HepG2 (cell line): ENCODE measurements at regions not wholly inside any gene's neighbourhood (a gene's known extent, or its start where the extent isn't known, plus 50 kb on each side); places are given as distances from the start of the nearest gene placed in this dataset.

Source experiments
- ATAC-seq: fragments of 200-7000 bp; cut with Tn5 transposase; 3 replicates; pipeline ENCODE4 v1.9.1; 2020; ENCODE audit warnings: mild to moderate bottlenecking, moderate library complexity
- BruUV-seq: library from RNA; stranded (reverse); fragments of 400-500 nt; replicated peaks from 2 replicates; lab custom pipeline; 2021; lab: Mats Ljungman, UMichigan
- CTCF ChIA-PET: fragments of 300-600 bp; formaldehyde crosslinking; extraction: SDS; loops from one replicate; lab custom pipeline; 2021; ENCODE audit warnings: low total read pairs, inconsistent platforms, low intra/inter-chr PET ratio; lab: Yijun Ruan, JAX
- POLR2A ChIA-PET: fragments of 350-600 bp; sonication (Branson Sonifier 250); formaldehyde crosslinking; loops from one replicate; lab custom pipeline; 2020; ENCODE audit warnings: antibody characterized with exemption, inconsistent platforms; lab: Yijun Ruan, JAX
- DNase-seq: peaks from one replicate; pipeline ENCODE4 v3.0.0-alpha.2; 2015; ENCODE audit warnings: low spot score
- FAIRE-seq: peaks from 3 replicates; lab custom pipeline; 2011; peaks lifted over from hg19 to GRCh38; lab: Jason Lieb, UNC
- H2AFZ ChIP-seq: one replicate; pipeline ENCODE4 v1.6.1; 2011; ENCODE audit warnings: low read length, inconsistent platforms
- H3K27ac ChIP-seq: fragments of 300-600 bp; 3 replicates; pipeline ENCODE4 v1.8.0; 2011; ENCODE audit warnings: mixed run types, mild to moderate bottlenecking, mixed read lengths, low read length, inconsistent platforms; ENCODE audit not compliant: insufficient read depth; ENCODE audit errors: extremely low read length
- H3K27me3 ChIP-seq, 2 experiments: fragments of 200-600 bp in 1 of 2; 2 replicates in 1 of 2; 3 replicates in 1 of 2; pipeline versions ENCODE4 v1.6.0 to v1.8.0; 2011; ENCODE audit warnings: low read length in 2 of 2, mild to moderate bottlenecking in 2 of 2, moderate library complexity in 2 of 2, inconsistent platforms in 1 of 2; ENCODE audit not compliant: insufficient read depth in 2 of 2, control insufficient read depth in 1 of 2
- H3K36me3 ChIP-seq, 2 experiments: fragments of 200-600 bp in 1 of 2; replicated peaks in 1 of 2; 2 replicates in 1 of 2; 3 replicates in 1 of 2; pipeline versions ENCODE4 v1.5.1 to v1.8.0; 2011; ENCODE audit warnings: low read length in 2 of 2, inconsistent platforms in 1 of 2; ENCODE audit not compliant: insufficient read depth in 2 of 2, control insufficient read depth in 1 of 2
- H3K4me1 ChIP-seq: 2 replicates; pipeline ENCODE4 v1.5.1; 2012; ENCODE audit warnings: low read length, inconsistent platforms; ENCODE audit not compliant: insufficient read depth
- H3K4me2 ChIP-seq: 2 replicates; pipeline ENCODE4 v1.6.0; 2011; ENCODE audit warnings: low read depth, low read length, inconsistent platforms
- H3K4me3 ChIP-seq, 3 experiments: fragments of 200-600 bp in 1 of 3; sonication (generic), shearing (Covaris generic) in 1 of 3; replicated peaks in 1 of 3; 2 replicates each; pipeline ENCODE4 v1.5.1; 2011 to 2016; ENCODE audit warnings: low read length in 3 of 3, inconsistent platforms in 2 of 3, low read depth in 2 of 3, mild to moderate bottlenecking in 2 of 3, control low read depth in 1 of 3, mixed read lengths in 1 of 3; ENCODE audit not compliant: insufficient read depth in 1 of 3
- H3K79me2 ChIP-seq: one replicate; pipeline ENCODE4 v1.6.1; 2011; ENCODE audit warnings: low read length, inconsistent platforms; ENCODE audit not compliant: insufficient read depth
- H3K9ac ChIP-seq: 2 replicates; pipeline ENCODE4 v1.6.0; 2011; ENCODE audit warnings: mild to moderate bottlenecking, low read depth, low read length, inconsistent platforms; ENCODE audit not compliant: insufficient read depth
- H3K9me3 ChIP-seq: 2 replicates; pipeline ENCODE4 v1.5.1; 2012; ENCODE audit warnings: mild to moderate bottlenecking, low read length
- H4K20me1 ChIP-seq: 2 replicates; pipeline ENCODE4 v1.6.0; 2011; ENCODE audit warnings: inconsistent platforms, mild to moderate bottlenecking, low read length, moderate library complexity; ENCODE audit not compliant: insufficient read depth
- AFF4 ChIP-seq: sonication (generic); formaldehyde crosslinking; IDR thresholded peaks from 2 replicates; pipeline ENCODE4 v1.4.0; 2020; ENCODE audit warnings: missing genetic modification reagents
- GTF2F1 ChIP-seq: fragments of 150-350 bp; IDR thresholded peaks from 2 replicates; pipeline ENCODE4 v1.6.1; 2014; ENCODE audit warnings: low read length
- HOXA5 ChIP-seq: sonication (generic); formaldehyde crosslinking; IDR thresholded peaks from 2 replicates; pipeline ENCODE4 v1.4.0; 2020; ENCODE audit warnings: missing genetic modification reagents
- LRRFIP1 ChIP-seq: sonication (generic); formaldehyde crosslinking; conservative IDR thresholded peaks from 2 replicates; pipeline ENCODE4 v1.4.0; 2020; ENCODE audit warnings: missing genetic modification reagents
- MIXL1 ChIP-seq: IDR thresholded peaks from 2 replicates; pipeline ENCODE4 v1.6.1; 2016
- SMC3 ChIP-seq: IDR thresholded peaks from 2 replicates; pipeline ENCODE4 v1.6.1; 2011; ENCODE audit warnings: low read length, improper control_type of control experiment
- YEATS2 ChIP-seq: sonication (generic); formaldehyde crosslinking; IDR thresholded peaks from 2 replicates; pipeline ENCODE4 v1.4.0; 2020; ENCODE audit warnings: missing genetic modification reagents, borderline replicate concordance
- ZNF674 ChIP-seq: sonication (generic); formaldehyde crosslinking; IDR thresholded peaks from 2 replicates; pipeline ENCODE4 v1.5.0; 2020; ENCODE audit warnings: low read depth, mild to moderate bottlenecking, missing genetic modification reagents
- ZNF691 ChIP-seq: sonication (generic); formaldehyde crosslinking; IDR thresholded peaks from 2 replicates; pipeline ENCODE4 v1.4.0; 2020; ENCODE audit warnings: missing genetic modification reagents, low read depth, mild to moderate bottlenecking, borderline replicate concordance
- WGBS: methylation state at CpG from one replicate; pipeline ENCODE4 v1.1.6; 2017; ENCODE audit warnings: low lambda C conversion rate; 5-methylcytosine and 5-hydroxymethylcytosine counted together
- in situ Hi-C: cut with HindIII; loops from 2 replicates; pipeline ENCODE4 v1.10.0; 2017; ENCODE audit warnings: low pct_unique_long_range_greater_than_20kb; ENCODE audit not compliant: extremely low pct_ligation_motif_present
- intact Hi-C: fragments of 100-400 bp; cut with micrococcal nuclease; formaldehyde crosslinking; loops from one replicate; pipeline ENCODE4 v1.10.0; 2022; ENCODE audit not compliant: unreplicated experiment

GRCh38 chr2:60098996-60099395, 454.5 kb downstream of the BCL11A start:
- no peak for ATAC-seq

More at GRCh38 chr2:60098996-60099395, 454.5 kb downstream of the BCL11A start:
- Histone ChIP-seq H3K4me3 (no peak overlapping the region), H3K4me2 (no peak overlapping the region), H3K27ac (no peak overlapping the region), H4K20me1 (no peaks in the 10 kb centered on the region), H3K79me2 (no peaks in the 10 kb centered on the region), H3K36me3 (no peaks in the 10 kb centered on the region), H3K9me3 (no peaks in the 10 kb centered on the region), H3K27me3 (peaks cover 0 to 4% of the 10 kb centered on the region in 2 experiments; a peak in 1 of 5 replicates), H3K9ac (no peak overlapping the region), H3K4me1 (peaks cover 15% of the 10 kb centered on the region), H2AFZ (no peak overlapping the region)
- no TSS peak for BruUV-seq
- POLR2A ChIA-PET = no interaction called here
- in situ Hi-C loops = no loop called here
- TF ChIP-seq AFF4 (no peak), GTF2F1 (no peak), ZNF674 (CRISPR knock-in tag) (no peak), MIXL1 (CRISPR knock-in tag) (no peak), HOXA5 (no peak), SMC3 (no peak), ZNF691 (no peak), YEATS2 (CRISPR knock-in tag) (no peak), LRRFIP1 (CRISPR knock-in tag) (no peak)
- no peak for DNase-seq
- 33% methylated on average over 3 of the region's 3 CpGs for WGBS
- FAIRE-seq = no peak
- CTCF ChIA-PET = no interaction called here
- intact Hi-C loops = no loop called here
